HCT116 (cell line): ENCODE measurements at regions not wholly inside any gene's neighbourhood (a gene's known extent, or its start where the extent isn't known, plus 50 kb on each side); places are given as distances from the start of the nearest gene placed in this dataset.

Experiments
- ATAC-seq: fragments of 200-7000 bp; cut with Tn5 transposase; 2 replicates; pipeline ENCODE4 v1.9.1; 2020; ENCODE audit warnings: mild to moderate bottlenecking, moderate library complexity
- BruUV-seq: library from RNA; stranded (reverse); fragments of 400-500 nt; replicated peaks from 2 replicates; lab custom pipeline; 2021; lab: Mats Ljungman, UMichigan
- CTCF ChIA-PET: fragments of 300-600 bp; sonication (Branson Sonifier 250); formaldehyde crosslinking; loops from one replicate; lab custom pipeline; 2021; ENCODE audit warnings: antibody characterized with exemption; lab: Charles Lee
- POLR2A ChIA-PET: fragments of 300-600, 350-600 bp; sonication (Branson Sonifier 250); formaldehyde crosslinking; loops from one replicate; lab custom pipeline; 2021; ENCODE audit warnings: antibody characterized with exemption; lab: Charles Lee
- RAD21 ChIA-PET, 2 experiments: fragments of 300-600 bp; sonication (Branson Sonifier 250); formaldehyde crosslinking; loops; one replicate each; lab custom pipeline; 2023; ENCODE audit warnings: low total read pairs in 2 of 2; ENCODE audit not compliant: uncharacterized antibody in 2 of 2, unreplicated experiment in 2 of 2, low non-redundant PET in 1 of 2; lab: Charles Lee
- DNase-seq: peaks from one replicate; pipeline ENCODE4 v3.0.0-alpha.2; 2010; ENCODE audit warnings: low read depth, low spot score
- H2AFZ ChIP-seq: fragments of 200-600 bp; shearing (Covaris generic), sonication (generic); 2 replicates; pipeline ENCODE4 v1.6.1; 2017; ENCODE audit warnings: low read depth, mixed run types, mixed read lengths, antibody characterized with exemption, low read length; ENCODE audit not compliant: poor library complexity, severe bottlenecking
- H3K27ac ChIP-seq: 2 replicates; pipeline ENCODE4 v1.5.1; 2012; ENCODE audit warnings: low read depth, low read length
- H3K27me3 ChIP-seq: fragments of 200-600 bp; sonication (generic); 2 replicates; pipeline ENCODE4 v1.6.1; 2016; ENCODE audit warnings: mixed run types, low read length, mixed read lengths; ENCODE audit not compliant: insufficient read depth
- H3K36me3 ChIP-seq, 2 experiments: fragments of 200-500 bp in 1 of 2; fragments of 200-600 bp in 1 of 2; sonication (Bioruptor generic) in 1 of 2; sonication (generic) in 1 of 2; 2 replicates each; pipeline versions ENCODE4 v1.5.1 to v1.6.1; 2014 to 2016; ENCODE audit warnings: low read length in 2 of 2, inconsistent platforms in 1 of 2, mixed read lengths in 1 of 2, mixed run types in 1 of 2; ENCODE audit not compliant: insufficient read depth in 2 of 2, control insufficient read depth in 1 of 2
- H3K4me1 ChIP-seq, 2 experiments: fragments of 200-600 bp in 1 of 2; sonication (generic) in 1 of 2; 2 replicates each; pipeline versions ENCODE4 v1.5.1 to v1.6.1; 2012 to 2017; ENCODE audit warnings: low read length in 2 of 2, inconsistent platforms in 1 of 2, mild to moderate bottlenecking in 1 of 2, mixed read lengths in 1 of 2, mixed run types in 1 of 2, moderate library complexity in 1 of 2; ENCODE audit not compliant: insufficient read depth in 2 of 2, control insufficient read depth in 1 of 2
- H3K4me2 ChIP-seq: fragments of 200-600 bp; sonication (generic); 2 replicates; pipeline ENCODE4 v1.6.1; 2017; ENCODE audit warnings: mixed run types, low read length, mixed read lengths
- H3K4me3 ChIP-seq, 2 experiments: fragments of 200-600 bp in 1 of 2; sonication (generic) in 1 of 2; replicated peaks in 1 of 2; 2 replicates each; pipeline ENCODE4 v1.5.1; 2011 to 2016; ENCODE audit warnings: low read length in 2 of 2, control low read depth in 1 of 2, low read depth in 1 of 2, mild to moderate bottlenecking in 1 of 2, mixed read lengths in 1 of 2, mixed run types in 1 of 2
- H3K79me2 ChIP-seq: fragments of 200-600 bp; sonication (generic); 2 replicates; pipeline ENCODE4 v1.6.1; 2017; ENCODE audit warnings: mild to moderate bottlenecking, mixed run types, low read length, moderate library complexity, mixed read lengths; ENCODE audit not compliant: insufficient read depth
- H3K9ac ChIP-seq: fragments of 200-600 bp; sonication (generic); 2 replicates; pipeline ENCODE4 v1.6.1; 2016; ENCODE audit warnings: low read length, mixed read lengths
- H3K9me2 ChIP-seq: fragments of 200-600 bp; sonication (generic), shearing (Covaris generic); 2 replicates; pipeline ENCODE4 v1.6.1; 2017; ENCODE audit warnings: mixed run types, mild to moderate bottlenecking, moderate library complexity; ENCODE audit not compliant: insufficient read depth
- H3K9me3 ChIP-seq, 2 experiments: fragments of 200-500 bp in 1 of 2; fragments of 200-600 bp in 1 of 2; sonication (Bioruptor generic) in 1 of 2; sonication (generic) in 1 of 2; 2 replicates each; pipeline ENCODE4 v1.6.1; 2014 to 2017; ENCODE audit warnings: low read length in 2 of 2, mixed read lengths in 2 of 2, inconsistent platforms in 1 of 2, low read depth in 1 of 2, mild to moderate bottlenecking in 1 of 2, mixed run types in 1 of 2, moderate library complexity in 1 of 2; ENCODE audit not compliant: control insufficient read depth in 1 of 2, insufficient read depth in 1 of 2
- H4K20me1 ChIP-seq: fragments of 200-600 bp; sonication (generic), shearing (Covaris generic); 2 replicates; pipeline ENCODE4 v1.6.1; 2017; ENCODE audit warnings: mixed run types, mild to moderate bottlenecking, moderate library complexity; ENCODE audit not compliant: insufficient read depth
- ATF3 ChIP-seq: IDR thresholded peaks from 2 replicates; pipeline ENCODE4 v1.6.1; 2012
- EGR1 ChIP-seq: IDR thresholded peaks from 2 replicates; pipeline ENCODE4 v1.6.1; 2012; ENCODE audit warnings: low read depth
- ELF1 ChIP-seq: IDR thresholded peaks from 2 replicates; pipeline ENCODE4 v1.6.1; 2012; ENCODE audit warnings: low read depth, borderline replicate concordance
- EZH2phosphoT487 ChIP-seq: fragments of 200-600 bp; IDR thresholded peaks from 2 replicates; pipeline ENCODE4 v1.6.1; 2018; ENCODE audit warnings: antibody characterized with exemption, borderline replicate concordance
- FOSL1 ChIP-seq: IDR thresholded peaks from 2 replicates; pipeline ENCODE4 v1.6.1; 2012; ENCODE audit warnings: low read depth
- JUND ChIP-seq: IDR thresholded peaks from 2 replicates; pipeline ENCODE4 v1.6.1; 2012
- POLR2AphosphoS5 ChIP-seq: IDR thresholded peaks from 2 replicates; pipeline ENCODE4 v1.6.1; 2011; ENCODE audit warnings: mild to moderate bottlenecking, low read depth, low read length, moderate library complexity
- RAD21 ChIP-seq: IDR thresholded peaks from 2 replicates; pipeline ENCODE4 v1.6.1; 2012; ENCODE audit warnings: low read depth, mild to moderate bottlenecking
- SRF ChIP-seq: IDR thresholded peaks from 2 replicates; pipeline ENCODE4 v1.6.1; 2012; ENCODE audit warnings: low read depth
- TCF7L2 ChIP-seq: IDR thresholded peaks from 2 replicates; pipeline ENCODE4 v1.7.0; 2011; ENCODE audit warnings: borderline replicate concordance, inconsistent platforms; ENCODE audit not compliant: insufficient read depth, insufficient read length; ENCODE audit errors: extremely low read depth
- intact Hi-C: fragments of 100-400 bp; cut with micrococcal nuclease; formaldehyde crosslinking; loops from 2 replicates; pipeline ENCODE4 v1.10.0; 2022
- TF ChIP-seq, protein P1 (sequence below): IDR thresholded peaks from 2 replicates; pipeline ENCODE4 v1.6.1; 2012; ENCODE audit warnings: low read depth
- TF ChIP-seq, protein P2 (sequence below): IDR thresholded peaks from 2 replicates; pipeline ENCODE4 v1.6.1; 2012

DNA sequence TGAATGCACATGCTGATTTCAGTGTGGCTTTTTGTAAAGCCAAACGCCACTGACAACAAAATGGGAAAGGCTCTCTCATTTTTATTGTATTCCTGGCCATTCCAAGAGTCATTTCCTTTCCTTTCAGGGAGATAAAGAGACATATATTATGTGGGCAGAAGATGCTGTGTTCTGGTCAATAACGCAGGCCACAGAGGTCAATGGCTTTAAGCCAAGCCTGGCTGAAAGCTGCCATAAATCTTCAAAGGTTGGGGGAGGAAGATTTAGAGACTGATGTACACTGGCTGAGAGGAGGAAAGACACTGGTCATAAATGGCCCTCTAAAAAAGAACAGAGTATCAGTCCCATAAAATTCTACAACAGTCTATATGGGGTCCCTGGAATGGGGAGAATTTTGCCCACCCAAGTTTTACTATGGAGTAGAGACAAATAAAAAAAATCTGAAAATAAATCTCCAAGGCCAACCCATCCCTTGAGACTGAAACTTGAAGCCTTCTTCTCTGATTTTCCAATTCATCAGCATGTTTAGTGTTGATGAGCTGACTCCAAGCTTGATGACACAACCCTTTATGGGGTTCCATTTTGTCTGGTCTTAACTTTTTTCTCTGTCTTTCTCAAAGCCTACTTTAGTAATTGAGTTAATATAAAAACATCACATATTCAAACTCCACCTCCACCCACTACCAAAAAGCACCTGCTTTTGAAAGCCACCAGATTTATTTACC is 152.1 kb upstream of the SLC24A2 start:
- no peak for DNase-seq
- intact Hi-C loops, result loop anchor here (5.0 kb wide), 1 partner anchor 1171 kb away; no protein-coding TSS in a partner anchor
- Histone ChIP-seq H3K36me3 (no peaks in the 10 kb centered on the region), H3K4me3 (no peak overlapping the region), H3K9me3 (no peaks in the 10 kb centered on the region), H3K79me2 (no peaks in the 10 kb centered on the region)
- no peak for ATAC-seq
- CTCF ChIA-PET, result no interaction called here
- TF ChIP-seq FOSL1 (no peak), RAD21 (no peak), EZH2phosphoT487 (no peak), EGR1 (no peak), SRF (no peak), ATF3 (no peak), TCF7L2 (no peak), JUND (no peak), ELF1 (no peak), POLR2AphosphoS5 (no peak)
- TF ChIP-seq, protein P1, sequence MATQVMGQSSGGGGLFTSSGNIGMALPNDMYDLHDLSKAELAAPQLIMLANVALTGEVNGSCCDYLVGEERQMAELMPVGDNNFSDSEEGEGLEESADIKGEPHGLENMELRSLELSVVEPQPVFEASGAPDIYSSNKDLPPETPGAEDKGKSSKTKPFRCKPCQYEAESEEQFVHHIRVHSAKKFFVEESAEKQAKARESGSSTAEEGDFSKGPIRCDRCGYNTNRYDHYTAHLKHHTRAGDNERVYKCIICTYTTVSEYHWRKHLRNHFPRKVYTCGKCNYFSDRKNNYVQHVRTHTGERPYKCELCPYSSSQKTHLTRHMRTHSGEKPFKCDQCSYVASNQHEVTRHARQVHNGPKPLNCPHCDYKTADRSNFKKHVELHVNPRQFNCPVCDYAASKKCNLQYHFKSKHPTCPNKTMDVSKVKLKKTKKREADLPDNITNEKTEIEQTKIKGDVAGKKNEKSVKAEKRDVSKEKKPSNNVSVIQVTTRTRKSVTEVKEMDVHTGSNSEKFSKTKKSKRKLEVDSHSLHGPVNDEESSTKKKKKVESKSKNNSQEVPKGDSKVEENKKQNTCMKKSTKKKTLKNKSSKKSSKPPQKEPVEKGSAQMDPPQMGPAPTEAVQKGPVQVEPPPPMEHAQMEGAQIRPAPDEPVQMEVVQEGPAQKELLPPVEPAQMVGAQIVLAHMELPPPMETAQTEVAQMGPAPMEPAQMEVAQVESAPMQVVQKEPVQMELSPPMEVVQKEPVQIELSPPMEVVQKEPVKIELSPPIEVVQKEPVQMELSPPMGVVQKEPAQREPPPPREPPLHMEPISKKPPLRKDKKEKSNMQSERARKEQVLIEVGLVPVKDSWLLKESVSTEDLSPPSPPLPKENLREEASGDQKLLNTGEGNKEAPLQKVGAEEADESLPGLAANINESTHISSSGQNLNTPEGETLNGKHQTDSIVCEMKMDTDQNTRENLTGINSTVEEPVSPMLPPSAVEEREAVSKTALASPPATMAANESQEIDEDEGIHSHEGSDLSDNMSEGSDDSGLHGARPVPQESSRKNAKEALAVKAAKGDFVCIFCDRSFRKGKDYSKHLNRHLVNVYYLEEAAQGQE, result no peak
- TF ChIP-seq, protein P2, sequence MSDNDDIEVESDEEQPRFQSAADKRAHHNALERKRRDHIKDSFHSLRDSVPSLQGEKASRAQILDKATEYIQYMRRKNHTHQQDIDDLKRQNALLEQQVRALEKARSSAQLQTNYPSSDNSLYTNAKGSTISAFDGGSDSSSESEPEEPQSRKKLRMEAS, result no peak
- TF ChIP-seq, all 23 proteins: peak for 0
- RAD21 ChIA-PET, result no interaction called here
- H3K9ac ChIP-seq, result no peak overlapping the region
- no peaks in the 10 kb centered on the region for H4K20me1 ChIP-seq
- BruUV-seq, result no TSS peak
- H2AFZ ChIP-seq, result no peak overlapping the region
- no peak overlapping the region for H3K27ac ChIP-seq
- H3K4me2 ChIP-seq, result no peak overlapping the region
- H3K4me1 ChIP-seq, result no peaks in the 10 kb centered on the region
- no peaks in the 10 kb centered on the region for H3K9me2 ChIP-seq
- peaks cover 26% of the 10 kb centered on the region for H3K27me3 ChIP-seq
- POLR2A ChIA-PET, result no interaction called here
